HG03066 (cell line): ENCODE measurements at regions not wholly inside any gene's neighbourhood (a gene's known extent, or its start where the extent isn't known, plus 50 kb on each side); places are given as distances from the start of the nearest gene placed in this dataset.

Source experiments
- ATAC-seq: cut with Tn5 transposase; IDR thresholded peaks from one replicate; pipeline ENCODE4 v1.9.1; 2021; ENCODE audit warnings: low read depth; ENCODE audit not compliant: unreplicated experiment

GRCh38 chr20:60838297-60838696, 413.8 kb upstream of the CDH4 start:
- no peak for ATAC-seq

- no peak for ATAC-seq
These were observed 411.1 kb upstream of the CDH4 start for GRCh38 chr20:60840971-60841370.

- no peak for ATAC-seq
These were observed 406.9 kb upstream of the CDH4 start for GRCh38 chr20:60845146-60845545.

GRCh38 chr20:60851826-60852704, 400.0 kb upstream of the CDH4 start:
- no peak for ATAC-seq

- no peak for ATAC-seq
These were observed 394.4 kb upstream of the CDH4 start for GRCh38 chr20:60857708-60858107.

- ATAC-seq, result no peak
These were observed 389.5 kb upstream of the CDH4 start for GRCh38 chr20:60862601-60863000.

GRCh38 chr20:60863548-60863947, 388.5 kb upstream of the CDH4 start:
- no peak for ATAC-seq

- ATAC-seq, result no peak
These were observed 384.5 kb upstream of the CDH4 start for GRCh38 chr20:60867589-60867988.

- ATAC-seq, result no peak
These were observed 383.7 kb upstream of the CDH4 start for GRCh38 chr20:60868316-60868891.

GRCh38 chr20:60869087-60869486, 383.0 kb upstream of the CDH4 start:
- ATAC-seq, result no peak

- ATAC-seq, result no peak
These were observed 382.4 kb upstream of the CDH4 start for GRCh38 chr20:60869625-60870024.

- no peak for ATAC-seq
These were observed 382.0 kb upstream of the CDH4 start for GRCh38 chr20:60870040-60870439.

- no peak for ATAC-seq
These were observed 379.8 kb upstream of the CDH4 start for GRCh38 chr20:60872224-60872623.

GRCh38 chr20:60877071-60877857, 374.8 kb upstream of the CDH4 start:
- no peak for ATAC-seq

- no peak for ATAC-seq
These were observed 369.2 kb upstream of the CDH4 start for GRCh38 chr20:60882836-60883235.

- ATAC-seq, result no peak
These were observed 368.6 kb upstream of the CDH4 start for GRCh38 chr20:60883496-60883895.

GRCh38 chr20:60884277-60884676, 367.8 kb upstream of the CDH4 start:
- no peak for ATAC-seq

- no peak for ATAC-seq
These were observed 363.3 kb upstream of the CDH4 start for GRCh38 chr20:60888771-60889170.

- ATAC-seq, result no peak
These were observed 359.8 kb upstream of the CDH4 start for GRCh38 chr20:60892095-60892813.

GRCh38 chr20:60894091-60894490, 358.0 kb upstream of the CDH4 start:
- no peak for ATAC-seq
